ENCODE measurements at regions not wholly inside any gene's neighbourhood (a gene's known extent, or its start where the extent isn't known, plus 50 kb on each side); places are given as distances from the start of the nearest gene placed in this dataset.
A peak's percentile ranks its signal among the peaks of the same experiment; 100 is the strongest.
"Not testable (repeated sequence)": the region's sequence is repeated elsewhere in the genome, so short reads cannot be mapped to it uniquely, and the experiment has no call there.

GRCh38 chr13:57784633-57785032, 153.1 kb downstream of the PCDH17 start:
- no peak for DNase-seq

GRCh38 chr13:57787058-57787791, 155.7 kb downstream of the PCDH17 start:
- DNase-seq: peak; percentile 10

GRCh38 chr13:57799624-57800023, 168.1 kb downstream of the PCDH17 start:
- no peak for DNase-seq

GRCh38 chr13:57813651-57814050, 182.1 kb downstream of the PCDH17 start:
- DNase-seq: no peak

- DNase-seq: no peak
Measured at GRCh38 chr13:57815600-57815999, 184.1 kb downstream of the PCDH17 start.

GRCh38 chr13:57820924-57821323, 189.4 kb downstream of the PCDH17 start:
- DNase-seq: no peak

- DNase-seq: no peak
Measured at GRCh38 chr13:57823704-57824103, 192.2 kb downstream of the PCDH17 start.

DNA sequence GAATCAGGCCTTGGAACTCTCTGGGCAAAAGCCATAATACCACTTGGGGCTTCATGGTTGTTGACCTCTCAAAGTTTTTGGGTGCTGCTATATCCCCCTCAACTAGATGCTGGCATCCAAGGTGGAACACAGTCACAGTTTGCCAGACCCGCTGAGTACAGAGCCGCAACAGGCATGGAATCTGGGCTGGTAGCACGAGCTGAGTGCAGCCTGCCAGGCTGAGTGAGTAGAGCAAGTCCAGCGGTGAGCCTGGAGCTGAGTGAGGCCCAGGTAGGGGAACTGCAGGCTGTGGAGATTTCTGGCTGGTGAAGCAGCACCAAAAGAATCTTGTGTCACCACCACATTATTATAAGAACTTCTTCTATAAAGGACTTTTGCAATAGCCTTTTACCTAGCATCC, 192.6 kb downstream of the PCDH17 start:
- DNase-seq: no peak

DNA sequence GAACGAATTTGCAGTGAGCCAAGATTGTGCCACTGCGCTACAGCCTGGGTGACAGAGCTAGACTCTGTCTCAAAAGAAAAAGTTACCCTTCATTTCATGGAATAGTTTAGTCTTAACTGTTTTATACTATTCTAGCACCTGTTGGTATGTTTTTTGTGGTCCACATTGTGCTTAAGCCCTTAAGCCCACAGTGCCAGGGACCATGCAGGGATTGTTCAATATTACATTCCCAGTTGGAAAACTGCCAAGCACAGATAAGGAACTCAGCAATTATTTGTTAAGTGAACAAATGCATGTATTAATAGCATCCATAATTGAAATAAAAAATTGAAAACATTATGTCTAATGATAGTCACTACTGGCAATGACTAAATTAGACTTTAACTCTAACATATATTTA, 193.5 kb downstream of the PCDH17 start:
- no peak for DNase-seq

DNA sequence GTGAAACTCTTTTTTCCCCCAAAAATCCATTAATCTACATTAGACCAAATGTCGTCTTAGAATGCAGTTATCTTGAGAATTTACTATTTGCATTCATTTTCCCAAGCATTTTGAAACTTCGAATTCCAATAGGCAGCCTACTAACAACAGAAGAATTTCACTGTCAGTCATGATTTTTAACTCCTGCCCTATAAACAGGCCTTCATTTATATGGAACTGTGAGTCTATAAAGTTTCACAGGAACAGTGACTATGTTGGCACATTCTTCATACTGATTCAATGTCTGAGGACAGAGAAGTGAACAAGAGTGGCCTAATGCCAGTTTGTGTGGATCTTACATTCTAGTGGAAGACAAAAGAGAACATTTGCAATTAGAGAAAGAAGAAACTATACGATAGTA, 198.0 kb downstream of the PCDH17 start:
- no peak for DNase-seq

GRCh38 chr13:57832187-57832586, 200.6 kb downstream of the PCDH17 start:
- no peak for DNase-seq

- DNase-seq: no peak
Measured at GRCh38 chr13:57837801-57838200, 206.3 kb downstream of the PCDH17 start.

- no peak for DNase-seq
Measured at GRCh38 chr13:57843521-57843920, 212.0 kb downstream of the PCDH17 start.

DNA sequence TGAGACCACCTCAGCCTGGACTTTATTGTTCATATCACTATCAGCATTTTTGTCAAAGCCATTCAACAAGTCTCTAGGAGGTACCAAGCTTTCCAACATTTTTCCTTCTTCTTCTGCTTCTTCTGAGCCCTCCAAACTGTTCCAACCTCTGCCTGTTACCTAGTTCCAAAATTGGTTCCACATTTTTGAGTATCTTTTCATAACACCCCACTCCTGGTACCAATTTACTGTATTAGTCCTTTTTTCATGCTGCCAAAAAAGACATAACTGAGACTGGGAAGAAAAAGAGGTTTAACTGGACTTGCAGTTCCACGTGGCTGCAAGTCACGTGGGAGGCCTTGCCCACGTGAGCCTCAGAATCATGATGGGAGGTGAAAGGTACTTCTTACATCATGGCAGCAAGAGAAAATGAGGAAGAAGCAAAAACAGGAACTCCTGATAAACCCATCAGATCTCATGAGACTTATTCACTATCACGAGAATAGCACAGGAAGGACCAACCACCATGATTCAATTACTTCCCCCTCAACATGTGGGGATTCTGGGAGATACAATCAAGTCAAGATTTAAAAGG, 215.1 kb downstream of the PCDH17 start:
- no peak for DNase-seq

DNA sequence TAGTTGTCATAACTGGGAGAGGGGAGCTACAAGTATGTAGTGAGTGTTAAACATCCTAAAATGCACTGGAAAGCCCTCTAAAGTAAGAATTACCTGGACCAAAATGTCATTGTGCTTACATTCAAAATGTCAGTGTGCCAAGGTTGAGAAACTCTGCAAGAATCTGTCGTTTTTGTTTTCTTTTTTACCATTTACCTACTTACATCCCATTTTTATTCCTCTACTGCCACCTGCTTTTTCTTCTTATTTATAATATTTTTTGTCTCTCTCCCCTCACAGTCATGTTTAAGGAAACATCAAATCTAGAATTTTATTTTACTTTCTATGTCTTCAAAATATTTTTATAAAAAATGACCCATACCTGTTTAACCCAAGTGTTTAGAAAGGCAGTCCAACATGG, 226.4 kb downstream of the PCDH17 start:
- no peak for DNase-seq

GRCh38 chr13:57858376-57858775, 226.8 kb downstream of the PCDH17 start:
- DNase-seq: no peak

DNA sequence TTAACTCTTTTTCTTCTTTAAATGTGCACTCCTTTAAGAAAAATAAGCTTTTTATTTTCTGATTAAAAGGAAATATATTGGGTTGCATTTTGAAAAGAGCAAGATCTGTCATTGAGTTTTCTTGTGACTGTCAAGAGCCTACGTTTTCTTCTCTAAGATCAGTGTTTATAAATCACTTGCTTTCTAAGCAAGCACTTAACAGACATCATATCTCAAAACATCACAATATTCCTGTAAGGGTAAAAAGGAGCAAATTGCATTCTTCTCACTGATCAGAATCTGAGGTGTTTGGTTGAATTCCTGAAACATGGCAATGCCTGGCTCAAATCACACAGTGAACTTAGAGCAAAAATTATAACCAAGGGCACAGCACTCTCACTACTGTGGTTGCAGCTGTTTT, 231.3 kb downstream of the PCDH17 start:
- DNase-seq: no peak

GRCh38 chr13:57865600-57866294, 234.2 kb downstream of the PCDH17 start:
- DNase-seq: no peak

DNA sequence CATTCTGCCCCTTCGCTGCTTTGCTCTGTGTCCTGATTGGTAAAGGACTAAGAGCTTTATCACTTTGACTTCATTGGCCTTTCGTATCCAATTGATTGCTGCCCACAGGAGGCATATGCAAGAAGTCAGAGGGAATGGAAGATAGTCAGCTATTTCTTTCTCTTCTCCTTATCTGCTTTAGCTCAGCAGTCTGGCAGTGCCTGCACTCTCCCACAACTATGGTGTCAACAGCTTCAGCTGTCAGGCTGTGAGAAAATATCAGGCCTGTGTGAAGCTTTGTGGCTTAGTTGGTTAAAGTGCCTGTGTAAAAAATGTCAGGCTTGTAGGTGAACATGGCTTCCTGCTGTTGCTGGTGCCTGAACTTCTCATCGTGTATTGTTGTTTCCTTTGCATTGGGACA, 243.0 kb downstream of the PCDH17 start:
- DNase-seq: no peak

DNA sequence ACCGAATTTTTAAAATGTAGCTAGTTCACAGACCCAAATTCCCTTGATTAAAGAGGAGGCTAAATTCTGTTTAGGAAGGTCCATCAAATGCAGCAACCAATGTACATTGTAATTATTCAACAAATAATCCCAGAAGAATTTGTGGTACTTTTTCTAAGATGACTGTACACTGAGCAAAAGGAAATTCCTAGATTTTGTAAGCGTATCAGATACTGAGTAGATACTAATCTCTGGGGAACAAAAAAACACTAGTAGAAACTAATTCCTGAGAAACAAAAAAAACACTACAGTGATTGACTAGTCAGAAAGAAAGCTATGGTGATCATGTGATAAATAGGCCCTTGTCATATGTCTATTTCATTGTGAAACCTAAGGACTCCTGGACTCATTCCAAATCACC, 246.1 kb downstream of the PCDH17 start:
- no peak for DNase-seq

- no peak for DNase-seq
Measured at GRCh38 chr13:57878291-57878690, 246.7 kb downstream of the PCDH17 start.

DNA sequence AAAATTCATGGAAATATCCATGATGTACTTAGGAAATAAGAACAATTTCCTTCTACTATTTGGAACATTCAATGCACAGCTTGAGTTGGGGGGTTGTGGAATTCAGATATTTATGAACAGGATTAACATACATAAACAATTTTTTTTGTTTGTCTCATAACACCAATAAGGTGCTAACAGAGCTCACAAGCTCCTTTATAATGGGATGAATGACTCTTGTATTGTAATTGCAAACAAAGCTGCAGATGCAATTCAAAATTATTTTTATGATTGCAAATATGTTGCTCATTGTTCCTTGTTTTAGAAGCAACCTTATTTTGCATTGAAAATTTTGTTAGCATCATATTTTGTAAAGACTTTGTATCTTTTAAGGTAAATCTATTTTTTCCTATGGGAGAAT, 265.7 kb downstream of the PCDH17 start:
- no peak for DNase-seq

- no peak for DNase-seq
Measured at GRCh38 chr13:57899096-57899495, 267.6 kb downstream of the PCDH17 start.

- DNase-seq: not testable (repeated sequence)
Measured at GRCh38 chr13:57909833-57910232, 278.3 kb downstream of the PCDH17 start.

All from NCI-H510A treated with DMSO at 0.1 percent for 48 hours (cell line).